ENCODE measurements at regions not wholly inside any gene's neighbourhood (a gene's known extent, or its start where the extent isn't known, plus 50 kb on each side); places are given as distances from the start of the nearest gene placed in this dataset.

DNA sequence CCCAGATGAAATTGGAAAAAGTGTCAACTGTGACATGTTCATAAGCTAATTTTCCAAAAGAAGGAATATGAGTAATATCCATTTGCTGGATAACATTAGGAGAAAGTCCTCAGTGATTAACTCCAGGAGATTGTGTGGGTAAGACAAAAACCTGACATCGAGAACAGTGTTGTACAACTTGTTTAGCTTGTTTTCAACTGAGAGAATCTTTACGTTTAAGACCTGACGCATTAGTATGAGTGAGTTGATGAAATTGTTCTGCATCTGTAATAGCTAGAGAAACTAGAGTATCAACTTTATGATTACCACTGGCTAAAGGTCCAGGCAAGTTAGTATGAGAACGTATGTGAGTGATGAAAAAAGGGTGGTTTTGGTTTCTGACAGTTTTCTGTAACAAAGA, 1452.4 kb downstream of the NLGN4Y start:
- Histone ChIP-seq H3K4me2 (ENCODE audit: low read length) (no peak overlapping the region), H3K4me1 (ENCODE audit: control insufficient read depth in 1 of 2, insufficient read depth in 2 of 2, low read length in 2 of 2) (no peaks in the 10 kb centered on the region), H3K14ac (ENCODE audit: low read length) (no peak overlapping the region), H3K27me3 (ENCODE audit: insufficient read depth, low read length) (no peaks in the 10 kb centered on the region), H3K79me2 (ENCODE audit: control insufficient read depth, insufficient read depth, low read length, poor library complexity) (no peaks in the 10 kb centered on the region), H3K9ac (ENCODE audit: low read length) (no peak overlapping the region), H3K27ac (ENCODE audit: low read depth, low read length) (no peak overlapping the region), H3K79me1 (ENCODE audit: low read length) (no peaks in the 10 kb centered on the region), H4K12ac (ENCODE audit: low read depth, low read length) (no peak overlapping the region), H3K9me3 (ENCODE audit: insufficient read depth, low read depth, low read length) (no peaks in the 10 kb centered on the region), H3K18ac (ENCODE audit: low read length) (no peak overlapping the region), H3K4ac (ENCODE audit: low read depth, low read length) (no peak overlapping the region), H2BK12ac (ENCODE audit: low read length) (no peak overlapping the region), H2AK5ac (ENCODE audit: low read length) (no peak overlapping the region), H2AFZ (ENCODE audit: insufficient read depth, low read length, poor library complexity) (no peak overlapping the region), H4K91ac (ENCODE audit: low read depth, low read length) (no peak overlapping the region), H3K23ac (ENCODE audit: low read length) (no peak overlapping the region), H2BK5ac (ENCODE audit: low read depth, low read length, poor library complexity) (no peak overlapping the region), H4K8ac (ENCODE audit: low read depth, low read length) (no peak overlapping the region), H3K36me3 (ENCODE audit: control insufficient read depth in 1 of 2, insufficient read depth in 2 of 2, low read length in 2 of 2) (no peaks in the 10 kb centered on the region), H2BK120ac (ENCODE audit: insufficient read depth, low read length, poor library complexity) (no peak overlapping the region), H3K4me3 (ENCODE audit: low read depth, low read length) (no peak overlapping the region)
- no CpG with 5 or more reads among the region's 4 CpGs for WGBS (ENCODE audit: extremely low coverage, insufficient coverage, insufficient read length)
- DNase-seq: no peak

GRCh38 chrY:15978503-15978902, 1454.2 kb downstream of the NLGN4Y start:
- H3K18ac ChIP-seq (ENCODE audit: low read length): no peak overlapping the region
- H3K79me2 ChIP-seq (ENCODE audit: control insufficient read depth, insufficient read depth, low read length, poor library complexity): no peaks in the 10 kb centered on the region
- no peak overlapping the region for H2BK5ac ChIP-seq (ENCODE audit: low read depth, low read length, poor library complexity)
- H4K12ac ChIP-seq (ENCODE audit: low read depth, low read length): no peak overlapping the region
- no peak overlapping the region for H3K9ac ChIP-seq (ENCODE audit: low read length)
- no peak overlapping the region for H3K4me2 ChIP-seq (ENCODE audit: low read length)
- H3K27me3 ChIP-seq (ENCODE audit: insufficient read depth, low read length): no peaks in the 10 kb centered on the region
- no peak overlapping the region for H2AK5ac ChIP-seq (ENCODE audit: low read length)
- H3K9me3 ChIP-seq (ENCODE audit: insufficient read depth, low read depth, low read length): peaks cover 1% of the 10 kb centered on the region
- H3K4ac ChIP-seq (ENCODE audit: low read depth, low read length): no peak overlapping the region
- no peak overlapping the region for H4K8ac ChIP-seq (ENCODE audit: low read depth, low read length)
- no CpG with 5 or more reads among the region's 3 CpGs for WGBS (ENCODE audit: extremely low coverage, insufficient coverage, insufficient read length)
- no peak overlapping the region for H3K4me3 ChIP-seq (ENCODE audit: low read depth, low read length)
- no peak for DNase-seq
- H3K23ac ChIP-seq (ENCODE audit: low read length): no peak overlapping the region
- no peak overlapping the region for H2BK12ac ChIP-seq (ENCODE audit: low read length)
- no peak overlapping the region for H3K14ac ChIP-seq (ENCODE audit: low read length)
- H2AFZ ChIP-seq (ENCODE audit: insufficient read depth, low read length, poor library complexity): no peak overlapping the region
- H4K91ac ChIP-seq (ENCODE audit: low read depth, low read length): no peak overlapping the region
- no peak overlapping the region for H3K27ac ChIP-seq (ENCODE audit: low read depth, low read length)
- no peaks in the 10 kb centered on the region for H3K4me1 ChIP-seq (ENCODE audit: control insufficient read depth in 1 of 2, insufficient read depth in 2 of 2, low read length in 2 of 2)
- no peaks in the 10 kb centered on the region for H3K79me1 ChIP-seq (ENCODE audit: low read length)
- H3K36me3 ChIP-seq (ENCODE audit: control insufficient read depth in 1 of 2, insufficient read depth in 2 of 2, low read length in 2 of 2): no peaks in the 10 kb centered on the region
- no peak overlapping the region for H2BK120ac ChIP-seq (ENCODE audit: insufficient read depth, low read length, poor library complexity)

GRCh38 chrY:15984651-15985398, 1460.5 kb downstream of the NLGN4Y start:
- H3K9ac ChIP-seq (ENCODE audit: low read length): no peak overlapping the region
- H3K27ac ChIP-seq (ENCODE audit: low read depth, low read length): no peak overlapping the region
- no peak overlapping the region for H3K4me3 ChIP-seq (ENCODE audit: low read depth, low read length)
- no peaks in the 10 kb centered on the region for H3K79me1 ChIP-seq (ENCODE audit: low read length)
- no peak overlapping the region for H4K12ac ChIP-seq (ENCODE audit: low read depth, low read length)
- no peak overlapping the region for H3K23ac ChIP-seq (ENCODE audit: low read length)
- no CpG with 5 or more reads among the region's 2 CpGs for WGBS (ENCODE audit: extremely low coverage, insufficient coverage, insufficient read length)
- H3K79me2 ChIP-seq (ENCODE audit: control insufficient read depth, insufficient read depth, low read length, poor library complexity): no peaks in the 10 kb centered on the region
- no peak overlapping the region for H2BK12ac ChIP-seq (ENCODE audit: low read length)
- peaks cover 1% of the 10 kb centered on the region for H3K9me3 ChIP-seq (ENCODE audit: insufficient read depth, low read depth, low read length)
- no peak for DNase-seq
- H3K36me3 ChIP-seq (ENCODE audit: control insufficient read depth in 1 of 2, insufficient read depth in 2 of 2, low read length in 2 of 2): no peaks in the 10 kb centered on the region
- no peak overlapping the region for H4K8ac ChIP-seq (ENCODE audit: low read depth, low read length)
- H3K18ac ChIP-seq (ENCODE audit: low read length): no peak overlapping the region
- H3K14ac ChIP-seq (ENCODE audit: low read length): no peak overlapping the region
- H2BK120ac ChIP-seq (ENCODE audit: insufficient read depth, low read length, poor library complexity): no peak overlapping the region
- H3K4me2 ChIP-seq (ENCODE audit: low read length): no peak overlapping the region
- no peaks in the 10 kb centered on the region for H3K4me1 ChIP-seq (ENCODE audit: control insufficient read depth in 1 of 2, insufficient read depth in 2 of 2, low read length in 2 of 2)
- no peak overlapping the region for H3K4ac ChIP-seq (ENCODE audit: low read depth, low read length)
- no peaks in the 10 kb centered on the region for H3K27me3 ChIP-seq (ENCODE audit: insufficient read depth, low read length)
- H2AK5ac ChIP-seq (ENCODE audit: low read length): no peak overlapping the region
- H4K91ac ChIP-seq (ENCODE audit: low read depth, low read length): no peak overlapping the region
- H2BK5ac ChIP-seq (ENCODE audit: low read depth, low read length, poor library complexity): no peak overlapping the region
- H2AFZ ChIP-seq (ENCODE audit: insufficient read depth, low read length, poor library complexity): no peak overlapping the region

GRCh38 chrY:15996014-15996413, 1471.7 kb downstream of the NLGN4Y start:
- Histone ChIP-seq H2BK12ac (ENCODE audit: low read length) (no peak overlapping the region), H4K91ac (ENCODE audit: low read depth, low read length) (no peak overlapping the region), H4K12ac (ENCODE audit: low read depth, low read length) (no peak overlapping the region), H2AFZ (ENCODE audit: insufficient read depth, low read length, poor library complexity) (no peak overlapping the region), H3K4me1 (ENCODE audit: control insufficient read depth in 1 of 2, insufficient read depth in 2 of 2, low read length in 2 of 2) (no peaks in the 10 kb centered on the region), H3K4ac (ENCODE audit: low read depth, low read length) (no peak overlapping the region), H3K9me3 (ENCODE audit: insufficient read depth, low read depth, low read length) (no peaks in the 10 kb centered on the region), H3K27me3 (ENCODE audit: insufficient read depth, low read length) (no peaks in the 10 kb centered on the region), H3K4me2 (ENCODE audit: low read length) (no peak overlapping the region), H3K79me1 (ENCODE audit: low read length) (no peaks in the 10 kb centered on the region), H3K9ac (ENCODE audit: low read length) (no peak overlapping the region), H3K4me3 (ENCODE audit: low read depth, low read length) (no peak overlapping the region), H3K14ac (ENCODE audit: low read length) (no peak overlapping the region), H3K23ac (ENCODE audit: low read length) (no peak overlapping the region), H3K27ac (ENCODE audit: low read depth, low read length) (no peak overlapping the region), H2BK5ac (ENCODE audit: low read depth, low read length, poor library complexity) (no peak overlapping the region), H2AK5ac (ENCODE audit: low read length) (no peak overlapping the region), H2BK120ac (ENCODE audit: insufficient read depth, low read length, poor library complexity) (no peak overlapping the region), H3K18ac (ENCODE audit: low read length) (no peak overlapping the region), H4K8ac (ENCODE audit: low read depth, low read length) (no peak overlapping the region), H3K79me2 (ENCODE audit: control insufficient read depth, insufficient read depth, low read length, poor library complexity) (no peaks in the 10 kb centered on the region), H3K36me3 (ENCODE audit: control insufficient read depth in 1 of 2, insufficient read depth in 2 of 2, low read length in 2 of 2) (no peaks in the 10 kb centered on the region)
- WGBS (ENCODE audit: extremely low coverage, insufficient coverage, insufficient read length): no CpG with 5 or more reads among the region's 3 CpGs
- no peak for DNase-seq
